GM18868 (cell line): ENCODE measurements at regions not wholly inside any gene's neighbourhood (a gene's known extent, or its start where the extent isn't known, plus 50 kb on each side); places are given as distances from the start of the nearest gene placed in this dataset.

Source experiments
- ATAC-seq: cut with Tn5 transposase; IDR thresholded peaks from one replicate; pipeline ENCODE4 v1.9.1; 2021; ENCODE audit warnings: mild to moderate bottlenecking, moderate library complexity; ENCODE audit not compliant: unreplicated experiment

DNA sequence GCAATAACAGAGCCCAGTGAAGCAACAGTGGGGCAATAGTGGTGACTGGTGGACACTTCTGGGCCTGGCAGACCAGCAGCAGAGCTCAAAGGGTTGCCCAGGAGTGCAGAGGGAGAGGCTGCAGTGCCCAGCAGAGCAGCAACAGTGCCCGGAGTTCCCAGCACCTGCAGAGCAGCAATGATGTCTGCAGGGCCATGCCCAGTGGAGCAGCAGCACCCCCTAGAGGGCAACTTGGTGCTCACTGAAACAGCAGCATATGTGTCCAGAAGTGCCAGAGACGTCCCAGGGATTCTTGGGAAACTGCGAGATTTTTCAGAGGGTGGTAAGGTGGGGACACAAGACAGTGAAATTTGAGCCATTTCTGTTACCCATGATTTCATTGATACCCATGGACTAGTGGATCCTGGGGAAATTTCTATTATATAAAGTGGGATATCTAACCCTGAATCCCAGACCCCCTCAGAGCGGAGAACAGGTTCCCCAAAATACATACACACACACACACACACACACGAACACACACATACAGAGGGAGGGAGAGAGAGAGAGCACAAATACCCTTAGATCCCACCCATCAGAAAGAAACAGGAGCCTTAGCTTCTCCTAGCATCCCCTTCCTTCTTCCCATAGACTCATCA lies 156.9 kb upstream of the GJB5 start:
- peak; percentile 46 for ATAC-seq

- no peak for ATAC-seq
Observed at GRCh38 chr1:34602907-34603306, 151.9 kb upstream of the GJB5 start.

GRCh38 chr1:34603594-34603993 lies 151.3 kb upstream of the GJB5 start:
- no peak for ATAC-seq

- no peak for ATAC-seq
Observed at GRCh38 chr1:34606504-34606903, 148.3 kb upstream of the GJB5 start.

DNA sequence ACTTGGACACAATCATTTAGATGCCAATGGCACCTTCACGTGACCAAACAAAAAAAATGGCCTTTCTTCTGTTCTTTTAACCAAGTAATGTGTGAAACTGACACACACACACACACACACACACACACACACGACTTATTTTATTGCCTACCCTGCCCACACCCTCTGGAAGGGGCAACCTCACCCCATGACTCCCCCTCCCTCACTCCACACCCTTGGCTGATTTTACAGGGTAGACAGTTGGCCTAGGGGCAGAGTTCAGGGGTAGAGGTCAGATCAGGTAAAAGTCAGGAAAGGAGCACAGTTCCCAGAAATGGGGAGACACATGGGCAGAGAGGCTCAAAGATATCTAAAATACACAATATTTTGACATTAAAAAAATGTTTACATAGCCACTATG lies 144.8 kb upstream of the GJB5 start:
- no peak for ATAC-seq

DNA sequence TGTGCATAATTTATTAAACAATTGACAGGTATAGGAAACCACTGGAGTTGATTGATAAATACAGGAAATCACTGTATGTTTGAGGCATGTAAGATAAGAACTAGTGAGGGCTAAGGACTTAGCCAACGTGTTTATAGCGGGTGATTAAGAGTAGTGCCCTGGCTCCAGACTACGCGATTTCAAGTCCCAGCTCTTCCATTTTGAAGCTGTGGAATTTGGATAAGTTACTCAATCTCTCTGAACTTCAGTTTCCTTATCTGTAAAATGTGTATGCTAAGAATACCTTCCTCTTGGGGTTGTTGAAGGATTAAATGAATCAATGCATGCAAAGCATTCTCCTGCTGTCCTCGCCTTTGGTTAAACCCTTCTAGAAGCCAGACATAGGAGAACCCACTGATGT lies 143.3 kb upstream of the GJB5 start:
- no peak for ATAC-seq

GRCh38 chr1:34612091-34612827 lies 142.6 kb upstream of the GJB5 start:
- ATAC-seq, result no peak

DNA sequence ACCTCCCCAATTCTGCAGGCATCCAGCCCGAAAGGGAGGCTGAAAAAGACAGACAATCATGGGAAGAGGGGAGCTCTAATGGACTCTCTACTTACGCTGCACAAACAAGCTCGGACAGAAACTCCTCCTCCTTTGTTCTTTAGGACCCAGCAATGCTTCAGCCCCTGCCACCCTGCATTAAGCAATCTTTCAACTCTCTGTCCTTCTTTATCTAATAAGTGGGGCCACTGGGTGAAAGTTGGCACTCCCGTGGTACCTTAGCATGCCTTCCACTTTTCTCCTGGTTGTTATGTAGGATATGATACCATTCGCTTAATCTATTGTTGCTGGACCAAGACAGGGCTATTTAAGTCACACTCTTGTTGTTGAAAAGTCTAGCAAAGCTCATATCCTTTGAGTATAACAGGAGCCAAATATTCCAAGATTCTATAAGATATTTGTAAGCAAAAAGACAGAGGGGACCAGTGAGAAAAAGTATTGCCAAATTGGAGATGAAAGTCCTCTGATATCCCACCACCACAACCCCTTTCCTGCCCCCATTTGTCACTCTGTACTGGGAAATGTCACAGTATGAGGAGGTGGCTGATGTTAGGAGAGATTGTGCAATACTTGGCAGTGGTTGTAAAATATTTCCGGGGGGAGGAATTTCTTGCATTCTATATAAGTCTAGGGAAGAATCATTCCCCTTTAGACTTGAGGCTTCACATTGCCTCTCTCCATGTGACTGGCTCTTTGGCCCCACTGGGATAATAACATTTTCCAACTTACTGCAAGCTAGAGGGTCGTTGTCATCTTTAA lies 137.3 kb upstream of the GJB5 start:
- no peak for ATAC-seq

DNA sequence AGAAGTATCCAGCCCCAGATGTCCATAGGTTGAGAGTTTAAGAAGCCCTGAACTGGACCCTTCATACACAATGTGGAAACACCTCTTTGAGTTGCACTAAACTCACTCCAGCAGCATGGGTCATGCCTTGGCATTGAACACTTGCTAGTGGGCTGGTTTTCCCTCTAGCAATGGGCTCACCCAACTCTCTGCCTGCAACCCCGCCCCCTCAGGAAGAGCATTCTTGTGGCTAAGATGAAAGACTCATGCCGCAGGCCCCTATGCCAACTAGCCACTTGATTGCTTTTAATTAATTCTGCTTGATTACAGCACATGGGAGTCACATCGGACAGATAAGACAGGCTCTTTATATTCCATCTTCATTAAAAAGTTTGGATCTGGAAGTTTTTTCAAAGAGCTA lies 136.5 kb upstream of the GJB5 start:
- ATAC-seq, result no peak

- no peak for ATAC-seq
Observed at GRCh38 chr1:34619256-34619655, 135.6 kb upstream of the GJB5 start.

DNA sequence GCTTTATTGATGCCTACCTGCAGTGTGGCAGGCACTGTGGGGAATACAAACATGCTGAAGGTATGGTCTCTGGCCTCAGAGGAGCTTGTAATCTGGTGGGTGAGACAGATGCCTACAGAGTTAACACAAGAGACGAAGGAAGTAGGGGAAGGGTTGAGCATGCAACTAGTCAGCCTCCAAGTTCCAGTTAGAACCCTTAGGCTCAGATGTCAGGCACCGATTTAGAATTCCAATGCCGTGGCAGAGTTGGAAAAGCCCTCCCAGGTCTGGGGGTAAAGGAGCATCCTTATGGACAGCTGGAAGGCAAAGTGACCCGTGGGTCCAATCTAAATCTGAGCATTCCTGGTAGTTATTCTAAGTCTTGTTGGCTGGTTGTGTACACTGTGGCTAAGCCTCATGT lies 132.9 kb upstream of the GJB5 start:
- no peak for ATAC-seq

- no peak for ATAC-seq
Observed at GRCh38 chr1:34625521-34626015, 129.3 kb upstream of the GJB5 start.

- ATAC-seq, result no peak
Observed at GRCh38 chr1:34627465-34628240, 127.2 kb upstream of the GJB5 start.

DNA sequence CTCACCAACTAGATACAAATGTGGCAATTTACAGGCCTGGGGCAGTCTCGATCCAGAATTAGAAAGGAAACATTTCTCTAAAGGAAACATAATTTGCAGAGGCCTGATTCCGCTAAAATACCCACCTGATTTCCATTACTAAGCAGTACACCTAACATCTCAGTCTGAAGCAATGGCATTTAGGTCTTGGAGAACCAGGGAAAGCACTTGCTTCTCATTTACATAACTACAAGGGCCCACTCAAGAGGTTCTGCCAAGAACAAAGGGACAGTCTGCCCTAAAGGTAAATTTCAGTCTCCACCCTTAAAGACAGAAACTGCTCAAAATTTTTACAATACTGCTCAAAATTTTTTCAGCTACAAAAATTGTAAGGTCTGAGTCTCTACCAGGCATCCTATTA lies 123.7 kb upstream of the GJB5 start:
- ATAC-seq, result no peak

DNA sequence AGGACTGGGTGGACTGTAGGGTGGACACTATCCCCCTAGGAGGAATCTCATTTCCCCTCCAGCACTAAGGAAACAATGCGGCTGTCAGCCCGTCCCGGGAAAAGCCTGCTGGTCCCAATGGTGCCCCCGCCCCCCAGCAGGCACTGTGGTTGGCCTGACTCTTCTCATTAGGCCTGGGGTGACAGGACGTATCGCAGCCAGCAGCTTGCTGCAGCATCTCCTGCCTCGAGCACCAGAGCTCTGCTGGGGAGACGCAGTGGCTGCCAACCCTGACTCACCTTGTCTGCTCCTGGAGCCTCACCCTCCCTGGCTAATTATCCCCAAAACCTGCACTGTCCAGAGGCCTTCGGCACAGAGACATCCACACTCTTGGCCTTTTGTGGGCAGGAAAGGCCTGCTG lies 115.1 kb upstream of the GJB5 start:
- no peak for ATAC-seq

- ATAC-seq, result no peak
Observed at GRCh38 chr1:34640654-34641401, 114.0 kb upstream of the GJB5 start.

DNA sequence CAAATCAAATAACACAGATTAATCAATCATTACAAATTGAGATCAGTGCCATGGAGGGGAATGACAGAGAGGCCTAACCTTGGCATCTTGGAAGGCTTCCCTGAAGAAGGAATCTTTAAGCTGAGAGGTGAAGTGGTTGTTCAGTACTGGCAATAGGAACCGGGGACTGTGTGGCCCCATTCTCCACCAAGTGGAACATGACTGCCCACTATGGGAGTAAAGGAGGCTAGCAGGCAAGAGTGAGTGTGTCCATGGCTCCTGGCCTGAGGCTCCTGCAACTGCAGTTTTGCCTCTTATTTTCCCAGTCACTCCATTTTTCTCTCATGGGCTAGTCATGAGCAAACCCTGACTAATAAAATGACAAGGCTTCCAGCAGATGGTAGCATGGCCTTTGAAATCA lies 112.2 kb upstream of the GJB5 start:
- ATAC-seq, result no peak

DNA sequence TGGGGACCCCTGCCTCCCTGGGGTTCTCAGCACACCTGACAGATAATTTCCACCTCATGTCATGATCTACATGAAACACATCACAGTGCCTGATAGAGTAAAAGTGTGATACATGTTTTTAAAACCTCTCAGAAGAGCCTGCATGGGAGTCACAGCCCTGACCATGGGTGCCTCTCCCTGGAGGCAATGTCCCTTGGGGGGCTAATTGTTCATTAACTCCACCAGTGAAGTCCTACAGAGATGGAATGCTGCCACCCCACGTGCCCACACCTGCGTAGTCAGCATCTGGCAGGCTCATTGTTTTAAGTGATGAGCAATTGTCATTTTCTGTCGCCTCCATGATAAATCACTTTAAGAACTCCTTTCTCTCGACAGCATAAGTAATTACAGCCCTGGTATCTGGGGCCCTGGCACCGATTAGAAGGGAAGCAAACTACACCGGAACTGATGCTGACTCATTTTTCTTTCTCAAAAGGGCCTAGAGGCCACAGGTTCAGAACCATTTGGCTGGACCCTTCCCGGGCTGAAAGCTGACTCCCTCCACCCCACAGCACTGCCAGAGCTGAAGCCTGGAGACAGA lies 109.6 kb upstream of the GJB5 start:
- ATAC-seq, result no peak

GRCh38 chr1:34645919-34646318 lies 108.9 kb upstream of the GJB5 start:
- no peak for ATAC-seq

DNA sequence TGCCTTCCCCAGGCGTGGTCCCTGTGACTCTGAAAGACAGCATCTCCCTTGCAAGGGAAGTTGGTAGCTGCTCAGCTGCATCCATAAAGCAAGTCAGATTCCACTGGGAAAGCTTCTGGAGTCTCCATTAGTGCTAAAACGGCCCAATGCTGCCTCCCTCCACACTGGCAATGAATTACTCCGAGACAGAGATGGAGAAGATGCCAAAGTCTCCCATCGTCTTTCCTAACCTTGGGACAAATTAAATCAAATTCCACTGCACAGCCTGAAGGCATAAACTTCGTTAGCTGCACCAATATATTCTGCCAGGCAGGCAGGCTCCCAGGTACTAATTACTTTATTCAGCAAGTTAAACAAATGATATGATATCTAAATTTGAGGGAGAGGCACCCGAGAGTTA lies 106.3 kb upstream of the GJB5 start:
- no peak for ATAC-seq
